ENCODE measurements at regions not wholly inside any gene's neighbourhood (a gene's known extent, or its start where the extent isn't known, plus 50 kb on each side); places are given as distances from the start of the nearest gene placed in this dataset.

GRCh38 chr5:56608217-56608925 is 207.0 kb upstream of the MAP3K1 start:
- TF ChIP-seq SUZ12 (IDR thresholded peaks at IDR 0.05; ENCODE audit: extremely low read depth, insufficient read depth, insufficient read length) (no peak), YY1 (IDR thresholded peaks at IDR 0.05; ENCODE audit: insufficient read depth, insufficient read length) (no peak)

Data from NT2/D1 (cell line).